ENCODE measurements at regions not wholly inside any gene's neighbourhood (a gene's known extent, or its start where the extent isn't known, plus 50 kb on each side); places are given as distances from the start of the nearest gene placed in this dataset.

- TF ChIP-seq CTCF (IDR thresholded peaks at IDR 0.05): no peak
- no peak for TF ChIP-seq POLR2AphosphoS5 (IDR thresholded peaks at IDR 0.05)
Measured at GRCh38 chr18:41378598-41378997, 576.4 kb upstream of the PIK3C3 start.
